Mesothelial cell of epicardium (in vitro differentiated cells): ENCODE measurements at regions not wholly inside any gene's neighbourhood (a gene's known extent, or its start where the extent isn't known, plus 50 kb on each side); places are given as distances from the start of the nearest gene placed in this dataset.

Experiments used
- DNase-seq, 2 experiments: peaks; one replicate each; pipeline ENCODE4 v3.0.0; 2021; ENCODE audit warnings: low spot score in 2 of 2; ENCODE audit not compliant: unreplicated experiment in 2 of 2
- H3K27ac Mint-ChIP-seq: 2 replicates; pipeline ENCODE4 v1.8.0; 2021; ENCODE audit warnings: mixed read lengths
- H3K27me3 Mint-ChIP-seq: 2 replicates; pipeline ENCODE4 v1.8.0; 2021; ENCODE audit warnings: low read depth, mixed read lengths
- H3K36me3 Mint-ChIP-seq: 2 replicates; pipeline ENCODE4 v1.8.0; 2021; ENCODE audit warnings: mixed read lengths
- H3K4me1 Mint-ChIP-seq: 2 replicates; pipeline ENCODE4 v1.8.0; 2021; ENCODE audit warnings: mixed read lengths
- H3K4me3 Mint-ChIP-seq: 2 replicates; pipeline ENCODE4 v1.8.0; 2021; ENCODE audit warnings: mild to moderate bottlenecking, moderate library complexity, mixed read lengths
- H3K9me3 Mint-ChIP-seq: 2 replicates; pipeline ENCODE4 v1.8.0; 2021; ENCODE audit warnings: mixed read lengths
- TF ChIP-seq, protein P1 (sequence below): fragments of 200-600 bp; sonication (generic); IDR thresholded peaks from one replicate; pipeline ENCODE4 v1.5.0; 2021; ENCODE audit warnings: antibody characterized with exemption; ENCODE audit not compliant: unreplicated experiment

DNA sequence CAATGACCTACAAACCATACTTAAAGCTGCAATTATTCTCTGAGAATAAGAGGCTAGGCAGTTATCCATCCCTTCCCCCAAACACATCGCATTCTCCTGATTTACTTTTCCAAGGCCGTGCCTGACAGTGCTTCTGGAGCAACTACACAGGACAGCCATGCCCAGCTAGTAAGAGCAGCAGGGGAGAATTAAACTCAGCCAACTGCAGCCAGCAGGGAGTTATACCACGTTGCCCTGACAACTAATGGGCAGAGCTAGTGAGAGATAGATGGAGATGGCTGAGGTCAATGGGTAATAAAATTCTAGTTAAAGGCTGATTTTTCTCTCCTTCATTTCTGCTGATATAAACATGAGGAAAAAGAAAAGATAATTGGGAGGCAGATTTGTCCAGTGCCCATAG is 193.8 kb upstream of the PPP2R3A start:
- H3K27me3 Mint-ChIP-seq, result peaks cover 20% of the 10 kb centered on the region
- no peaks in the 10 kb centered on the region for H3K9me3 Mint-ChIP-seq
- TF ChIP-seq, protein P1, sequence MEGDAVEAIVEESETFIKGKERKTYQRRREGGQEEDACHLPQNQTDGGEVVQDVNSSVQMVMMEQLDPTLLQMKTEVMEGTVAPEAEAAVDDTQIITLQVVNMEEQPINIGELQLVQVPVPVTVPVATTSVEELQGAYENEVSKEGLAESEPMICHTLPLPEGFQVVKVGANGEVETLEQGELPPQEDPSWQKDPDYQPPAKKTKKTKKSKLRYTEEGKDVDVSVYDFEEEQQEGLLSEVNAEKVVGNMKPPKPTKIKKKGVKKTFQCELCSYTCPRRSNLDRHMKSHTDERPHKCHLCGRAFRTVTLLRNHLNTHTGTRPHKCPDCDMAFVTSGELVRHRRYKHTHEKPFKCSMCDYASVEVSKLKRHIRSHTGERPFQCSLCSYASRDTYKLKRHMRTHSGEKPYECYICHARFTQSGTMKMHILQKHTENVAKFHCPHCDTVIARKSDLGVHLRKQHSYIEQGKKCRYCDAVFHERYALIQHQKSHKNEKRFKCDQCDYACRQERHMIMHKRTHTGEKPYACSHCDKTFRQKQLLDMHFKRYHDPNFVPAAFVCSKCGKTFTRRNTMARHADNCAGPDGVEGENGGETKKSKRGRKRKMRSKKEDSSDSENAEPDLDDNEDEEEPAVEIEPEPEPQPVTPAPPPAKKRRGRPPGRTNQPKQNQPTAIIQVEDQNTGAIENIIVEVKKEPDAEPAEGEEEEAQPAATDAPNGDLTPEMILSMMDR, result no peak
- no peaks in the 10 kb centered on the region for H3K4me1 Mint-ChIP-seq
- H3K36me3 Mint-ChIP-seq, result no peaks in the 10 kb centered on the region
- no peak for DNase-seq
- H3K27ac Mint-ChIP-seq, result no peak overlapping the region
- H3K4me3 Mint-ChIP-seq, result no peak overlapping the region

DNA sequence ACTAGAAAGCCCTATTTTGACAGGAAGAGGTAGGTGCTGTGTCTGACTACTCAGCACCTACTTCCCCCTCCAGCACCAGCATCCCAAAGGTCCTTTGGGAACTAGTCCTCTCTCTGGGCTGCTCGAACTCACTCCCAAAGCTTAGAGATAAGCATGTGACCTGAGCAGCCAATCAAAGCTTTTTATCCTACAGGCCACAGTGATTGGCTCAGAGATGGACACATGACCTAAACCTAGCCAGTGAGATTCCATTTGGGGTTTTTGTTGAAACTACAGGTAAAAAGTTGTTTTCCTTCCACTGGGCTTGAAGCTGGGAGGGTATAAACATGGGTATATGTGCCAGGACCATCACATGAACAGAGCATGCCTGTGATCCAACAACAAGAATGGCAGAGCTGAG is 186.5 kb upstream of the PPP2R3A start:
- Mint-ChIP-seq H3K4me3 (no peak overlapping the region), H3K27me3 (peaks cover 14% of the 10 kb centered on the region), H3K36me3 (no peaks in the 10 kb centered on the region), H3K4me1 (no peaks in the 10 kb centered on the region), H3K9me3 (no peaks in the 10 kb centered on the region), H3K27ac (no peak overlapping the region)
- no peak for DNase-seq
- TF ChIP-seq, protein P1, result no peak

DNA sequence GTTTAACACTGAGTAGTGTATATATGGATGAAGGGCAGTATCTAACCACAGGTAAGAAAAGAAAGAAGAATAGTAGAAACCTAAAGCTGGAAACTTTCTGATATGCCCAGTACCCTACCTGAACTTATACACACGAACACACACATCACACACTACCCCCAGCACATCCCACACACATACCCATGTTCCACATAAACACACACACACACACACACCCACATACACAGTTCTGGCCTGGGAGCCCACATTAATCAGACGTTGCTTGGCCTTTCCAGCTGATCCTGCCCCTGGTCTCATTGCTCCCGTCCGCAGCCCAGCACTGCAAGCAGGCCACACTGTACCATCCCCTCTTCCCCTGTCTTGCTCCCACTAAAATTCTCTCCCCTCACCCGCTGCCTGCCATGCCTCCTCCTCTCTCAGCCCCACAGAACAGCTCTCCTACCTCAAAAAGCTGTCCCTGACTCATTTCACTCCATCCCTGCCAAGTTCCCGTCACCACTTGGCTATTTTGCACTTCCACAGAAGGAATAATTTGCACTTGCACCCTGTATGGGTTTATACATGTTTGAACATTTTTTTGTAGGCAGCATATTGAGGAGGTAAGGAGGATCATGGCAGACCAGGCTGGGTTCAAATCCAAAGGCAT is 185.8 kb upstream of the PPP2R3A start:
- Mint-ChIP-seq H3K36me3 (no peaks in the 10 kb centered on the region), H3K4me1 (no peaks in the 10 kb centered on the region), H3K27ac (no peak overlapping the region), H3K4me3 (no peak overlapping the region), H3K27me3 (peaks cover 11% of the 10 kb centered on the region), H3K9me3 (no peaks in the 10 kb centered on the region)
- DNase-seq, result no peak
- TF ChIP-seq, protein P1, result no peak

DNA sequence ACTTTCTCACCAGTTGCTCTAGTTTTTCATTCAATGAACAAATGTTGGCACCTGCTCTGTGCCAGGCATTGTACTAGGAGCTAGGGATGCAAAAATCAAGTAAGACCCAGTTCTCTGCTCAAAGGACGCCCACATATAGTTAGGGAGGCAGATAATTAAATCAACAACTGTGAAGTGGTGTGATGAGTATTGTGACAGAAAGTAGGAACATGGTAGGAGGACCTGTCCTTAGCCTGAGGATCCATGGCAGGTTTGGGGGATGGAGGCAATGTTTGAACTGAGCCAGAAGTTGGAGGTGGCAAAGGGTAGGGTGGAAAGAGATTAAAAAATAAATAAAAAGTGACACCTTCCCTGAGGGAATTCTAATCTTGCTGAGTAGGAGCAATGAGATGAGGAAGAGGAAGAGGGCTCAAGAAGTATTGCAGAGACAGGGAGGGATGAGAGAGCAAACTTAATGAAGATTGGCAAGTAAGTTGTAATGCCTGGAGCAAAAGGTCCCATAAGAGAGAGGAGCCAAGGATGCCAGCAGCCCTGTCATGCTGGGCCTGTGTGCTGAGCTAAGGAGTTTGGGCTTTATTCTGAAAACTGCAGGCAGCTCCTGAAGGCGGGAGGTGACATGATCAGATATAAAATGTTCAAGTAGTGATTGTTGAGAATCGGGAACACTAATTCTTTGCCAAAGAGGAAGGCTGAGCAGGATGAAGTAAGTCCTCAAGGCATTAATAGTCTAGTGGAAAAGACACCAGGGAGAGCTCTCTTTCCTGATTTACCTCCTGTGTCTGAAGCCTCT is 184.3 kb upstream of the PPP2R3A start:
- TF ChIP-seq, protein P1, result no peak
- H3K36me3 Mint-ChIP-seq, result no peaks in the 10 kb centered on the region
- H3K4me1 Mint-ChIP-seq, result no peaks in the 10 kb centered on the region

DNA sequence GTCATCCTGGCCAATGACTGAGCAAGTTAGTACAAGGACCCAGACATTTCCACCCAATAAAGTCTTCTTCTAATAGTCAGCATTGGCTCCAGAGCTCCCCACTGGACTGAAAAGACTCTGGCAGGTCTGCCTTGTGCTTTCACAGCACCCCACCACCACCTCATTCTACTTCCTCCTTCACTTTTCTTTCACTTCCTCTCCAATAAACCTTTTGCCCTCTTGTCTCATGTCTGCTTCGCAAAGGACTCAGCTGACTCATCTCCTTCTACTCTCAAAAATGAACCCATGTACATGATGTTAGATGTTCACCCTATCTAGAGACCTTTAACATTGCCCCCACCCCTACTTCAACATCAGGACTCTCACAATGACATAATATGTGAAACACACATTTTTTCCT is 181.0 kb upstream of the PPP2R3A start:
- no peaks in the 10 kb centered on the region for H3K9me3 Mint-ChIP-seq
- H3K27me3 Mint-ChIP-seq, result peaks cover 31% of the 10 kb centered on the region
- no peak overlapping the region for H3K4me3 Mint-ChIP-seq
- no peaks in the 10 kb centered on the region for H3K4me1 Mint-ChIP-seq
- no peak for DNase-seq
- H3K27ac Mint-ChIP-seq, result no peak overlapping the region
- TF ChIP-seq, protein P1, result no peak
- no peaks in the 10 kb centered on the region for H3K36me3 Mint-ChIP-seq

More for the DNA sequence above, 184.3 kb upstream of the PPP2R3A start:
- H3K27ac Mint-ChIP-seq, result no peak overlapping the region
- no peak for DNase-seq
- H3K27me3 Mint-ChIP-seq, result peaks cover 13% of the 10 kb centered on the region
- H3K4me3 Mint-ChIP-seq, result no peak overlapping the region
- no peaks in the 10 kb centered on the region for H3K9me3 Mint-ChIP-seq
